HepG2 (cell line): ENCODE measurements at regions not wholly inside any gene's neighbourhood (a gene's known extent, or its start where the extent isn't known, plus 50 kb on each side); places are given as distances from the start of the nearest gene placed in this dataset.
A peak's percentile ranks its signal among the peaks of the same experiment; 100 is the strongest.

Source experiments
- FOXK1 ChIP-seq: sonication (generic); formaldehyde crosslinking; IDR thresholded peaks from 2 replicates; pipeline ENCODE4 v1.4.0; 2020; ENCODE audit warnings: low read depth, missing genetic modification reagents, borderline replicate concordance
- KLF13 ChIP-seq: sonication (generic); formaldehyde crosslinking; IDR thresholded peaks from 2 replicates; pipeline ENCODE4 v1.4.0; 2020; ENCODE audit warnings: mild to moderate bottlenecking, missing genetic modification reagents
- MED13 ChIP-seq: sonication (generic); formaldehyde crosslinking; IDR thresholded peaks from 2 replicates; pipeline ENCODE4 v1.5.0; 2020; ENCODE audit warnings: missing genetic modification reagents
- NFKBIZ ChIP-seq: IDR thresholded peaks from 2 replicates; pipeline ENCODE4 v1.6.1; 2018; ENCODE audit warnings: missing genetic modification reagents, missing compliant biosample characterization
- POLR2G ChIP-seq: fragments of 200-400 bp; formaldehyde crosslinking; IDR thresholded peaks from 2 replicates; pipeline ENCODE4 v1.6.1; 2018; ENCODE audit warnings: mild to moderate bottlenecking, low read depth, low read length, moderate library complexity
- SIX1 ChIP-seq: sonication (generic); formaldehyde crosslinking; IDR thresholded peaks from 2 replicates; pipeline ENCODE4 v1.4.0; 2020; ENCODE audit warnings: missing genetic modification reagents, borderline replicate concordance
- SMAD3 ChIP-seq: sonication (generic); formaldehyde crosslinking; IDR thresholded peaks from 2 replicates; pipeline ENCODE4 v1.4.0; 2020; ENCODE audit warnings: missing genetic modification reagents
- SOX5 ChIP-seq: IDR thresholded peaks from 2 replicates; pipeline ENCODE4 v1.6.1; 2016; ENCODE audit warnings: borderline replicate concordance
- SRSF4 ChIP-seq: fragments of 200-400 bp; formaldehyde crosslinking; IDR thresholded peaks from one replicate; pipeline ENCODE4 v1.6.1; 2018; ENCODE audit warnings: mild to moderate bottlenecking, low read depth, low read length, moderate library complexity; ENCODE audit not compliant: poor library complexity, severe bottlenecking
- THAP8 ChIP-seq: sonication (generic); formaldehyde crosslinking; IDR thresholded peaks from 2 replicates; pipeline ENCODE4 v1.5.1; 2020; ENCODE audit warnings: missing genetic modification reagents, mild to moderate bottlenecking, borderline replicate concordance
- XBP1 ChIP-seq: sonication (generic); formaldehyde crosslinking; IDR thresholded peaks from 2 replicates; pipeline ENCODE4 v1.5.0; 2020; ENCODE audit warnings: missing genetic modification reagents
- ZNF260 ChIP-seq: sonication (generic); formaldehyde crosslinking; IDR thresholded peaks from 2 replicates; pipeline ENCODE4 v1.4.0; 2020; ENCODE audit warnings: missing genetic modification reagents, low read depth, mild to moderate bottlenecking, borderline replicate concordance
- ZNF274 ChIP-seq: sonication (generic); formaldehyde crosslinking; IDR thresholded peaks from 2 replicates; pipeline ENCODE4 v1.5.1; 2020; ENCODE audit warnings: mild to moderate bottlenecking, missing genetic modification reagents
- TF ChIP-seq, protein P1 (sequence below): sonication (generic); formaldehyde crosslinking; IDR thresholded peaks from 2 replicates; pipeline ENCODE4 v1.5.0; 2020; ENCODE audit warnings: mild to moderate bottlenecking, missing genetic modification reagents, borderline replicate concordance
- TF ChIP-seq, protein P2 (sequence below): sonication (generic); formaldehyde crosslinking; IDR thresholded peaks from 2 replicates; pipeline ENCODE4 v1.9.0; 2022; ENCODE audit warnings: low read depth, missing genetic modification reagents
- TF ChIP-seq, protein P3 (sequence below): sonication (generic); formaldehyde crosslinking; IDR thresholded peaks from 2 replicates; pipeline ENCODE4 v1.5.0; 2020; ENCODE audit warnings: mild to moderate bottlenecking, missing genetic modification reagents

DNA sequence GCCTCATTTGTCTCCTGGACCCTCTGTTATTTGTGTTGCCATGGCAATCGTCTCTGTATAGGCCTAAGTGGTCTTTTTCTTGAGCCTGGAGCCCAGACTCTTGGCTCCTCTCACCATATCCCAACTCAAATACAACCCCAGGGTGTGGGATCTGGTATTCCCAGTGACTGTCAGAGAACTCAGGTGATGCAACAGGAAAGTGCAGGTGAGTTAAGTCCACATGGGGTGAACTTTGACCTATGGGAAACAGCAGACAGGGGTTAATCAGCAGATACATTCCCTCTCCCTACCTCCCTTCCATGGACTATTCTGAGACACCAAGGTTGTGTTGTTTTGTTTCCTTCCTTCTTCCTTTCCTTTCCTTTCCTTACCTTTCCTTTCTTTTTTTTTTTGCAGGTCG, 130.9 kb upstream of the RPS6KA3 start (continued):
- 0 out of 2 replicates have a peak, but pooled peaks have one; percentile 20 for TF ChIP-seq SIX1
- TF ChIP-seq THAP8 (CRISPR knock-in tag): no peak
- TF ChIP-seq ZNF274 (CRISPR knock-in tag): no peak
- no peak for TF ChIP-seq POLR2G
- 0 out of 2 replicates have a peak, but pooled peaks have one; percentile 26 for TF ChIP-seq SMAD3 (CRISPR knock-in tag)
- TF ChIP-seq KLF13 (CRISPR knock-in tag): no peak
- TF ChIP-seq SRSF4: no peak
- TF ChIP-seq SOX5: peak; percentile 58
- no peak for TF ChIP-seq MED13 (CRISPR knock-in tag)
- TF ChIP-seq FOXK1 (CRISPR knock-in tag): peak; percentile 46; the same call in 1 of the 2 replicates
- TF ChIP-seq, protein P1, sequence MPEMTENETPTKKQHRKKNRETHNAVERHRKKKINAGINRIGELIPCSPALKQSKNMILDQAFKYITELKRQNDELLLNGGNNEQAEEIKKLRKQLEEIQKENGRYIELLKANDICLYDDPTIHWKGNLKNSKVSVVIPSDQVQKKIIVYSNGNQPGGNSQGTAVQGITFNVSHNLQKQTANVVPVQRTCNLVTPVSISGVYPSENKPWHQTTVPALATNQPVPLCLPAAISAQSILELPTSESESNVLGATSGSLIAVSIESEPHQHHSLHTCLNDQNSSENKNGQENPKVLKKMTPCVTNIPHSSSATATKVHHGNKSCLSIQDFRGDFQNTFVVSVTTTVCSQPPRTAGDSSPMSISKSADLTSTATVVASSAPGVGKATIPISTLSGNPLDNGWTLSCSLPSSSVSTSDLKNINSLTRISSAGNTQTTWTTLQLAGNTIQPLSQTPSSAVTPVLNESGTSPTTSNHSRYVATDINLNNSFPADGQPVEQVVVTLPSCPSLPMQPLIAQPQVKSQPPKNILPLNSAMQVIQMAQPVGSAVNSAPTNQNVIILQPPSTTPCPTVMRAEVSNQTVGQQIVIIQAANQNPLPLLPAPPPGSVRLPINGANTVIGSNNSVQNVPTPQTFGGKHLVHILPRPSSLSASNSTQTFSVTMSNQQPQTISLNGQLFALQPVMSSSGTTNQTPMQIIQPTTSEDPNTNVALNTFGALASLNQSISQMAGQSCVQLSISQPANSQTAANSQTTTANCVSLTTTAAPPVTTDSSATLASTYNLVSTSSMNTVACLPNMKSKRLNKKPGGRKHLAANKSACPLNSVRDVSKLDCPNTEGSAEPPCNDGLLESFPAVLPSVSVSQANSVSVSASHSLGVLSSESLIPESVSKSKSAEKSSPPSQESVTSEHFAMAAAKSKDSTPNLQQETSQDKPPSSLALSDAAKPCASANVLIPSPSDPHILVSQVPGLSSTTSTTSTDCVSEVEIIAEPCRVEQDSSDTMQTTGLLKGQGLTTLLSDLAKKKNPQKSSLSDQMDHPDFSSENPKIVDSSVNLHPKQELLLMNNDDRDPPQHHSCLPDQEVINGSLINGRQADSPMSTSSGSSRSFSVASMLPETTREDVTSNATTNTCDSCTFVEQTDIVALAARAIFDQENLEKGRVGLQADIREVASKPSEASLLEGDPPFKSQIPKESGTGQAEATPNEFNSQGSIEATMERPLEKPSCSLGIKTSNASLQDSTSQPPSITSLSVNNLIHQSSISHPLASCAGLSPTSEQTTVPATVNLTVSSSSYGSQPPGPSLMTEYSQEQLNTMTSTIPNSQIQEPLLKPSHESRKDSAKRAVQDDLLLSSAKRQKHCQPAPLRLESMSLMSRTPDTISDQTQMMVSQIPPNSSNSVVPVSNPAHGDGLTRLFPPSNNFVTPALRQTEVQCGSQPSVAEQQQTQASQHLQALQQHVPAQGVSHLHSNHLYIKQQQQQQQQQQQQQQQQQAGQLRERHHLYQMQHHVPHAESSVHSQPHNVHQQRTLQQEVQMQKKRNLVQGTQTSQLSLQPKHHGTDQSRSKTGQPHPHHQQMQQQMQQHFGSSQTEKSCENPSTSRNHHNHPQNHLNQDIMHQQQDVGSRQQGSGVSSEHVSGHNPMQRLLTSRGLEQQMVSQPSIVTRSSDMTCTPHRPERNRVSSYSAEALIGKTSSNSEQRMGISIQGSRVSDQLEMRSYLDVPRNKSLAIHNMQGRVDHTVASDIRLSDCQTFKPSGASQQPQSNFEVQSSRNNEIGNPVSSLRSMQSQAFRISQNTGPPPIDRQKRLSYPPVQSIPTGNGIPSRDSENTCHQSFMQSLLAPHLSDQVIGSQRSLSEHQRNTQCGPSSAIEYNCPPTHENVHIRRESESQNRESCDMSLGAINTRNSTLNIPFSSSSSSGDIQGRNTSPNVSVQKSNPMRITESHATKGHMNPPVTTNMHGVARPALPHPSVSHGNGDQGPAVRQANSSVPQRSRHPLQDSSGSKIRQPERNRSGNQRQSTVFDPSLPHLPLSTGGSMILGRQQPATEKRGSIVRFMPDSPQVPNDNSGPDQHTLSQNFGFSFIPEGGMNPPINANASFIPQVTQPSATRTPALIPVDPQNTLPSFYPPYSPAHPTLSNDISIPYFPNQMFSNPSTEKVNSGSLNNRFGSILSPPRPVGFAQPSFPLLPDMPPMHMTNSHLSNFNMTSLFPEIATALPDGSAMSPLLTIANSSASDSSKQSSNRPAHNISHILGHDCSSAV: no peak
- no peak for TF ChIP-seq NFKBIZ (CRISPR knock-in tag)
- TF ChIP-seq, protein P2, sequence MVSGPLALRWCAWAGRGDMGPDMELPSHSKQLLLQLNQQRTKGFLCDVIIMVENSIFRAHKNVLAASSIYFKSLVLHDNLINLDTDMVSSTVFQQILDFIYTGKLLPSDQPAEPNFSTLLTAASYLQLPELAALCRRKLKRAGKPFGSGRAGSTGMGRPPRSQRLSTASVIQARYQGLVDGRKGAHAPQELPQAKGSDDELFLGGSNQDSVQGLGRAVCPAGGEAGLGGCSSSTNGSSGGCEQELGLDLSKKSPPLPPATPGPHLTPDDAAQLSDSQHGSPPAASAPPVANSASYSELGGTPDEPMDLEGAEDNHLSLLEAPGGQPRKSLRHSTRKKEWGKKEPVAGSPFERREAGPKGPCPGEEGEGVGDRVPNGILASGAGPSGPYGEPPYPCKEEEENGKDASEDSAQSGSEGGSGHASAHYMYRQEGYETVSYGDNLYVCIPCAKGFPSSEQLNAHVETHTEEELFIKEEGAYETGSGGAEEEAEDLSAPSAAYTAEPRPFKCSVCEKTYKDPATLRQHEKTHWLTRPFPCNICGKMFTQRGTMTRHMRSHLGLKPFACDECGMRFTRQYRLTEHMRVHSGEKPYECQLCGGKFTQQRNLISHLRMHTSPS (CRISPR knock-in tag): no peak
- TF ChIP-seq ZNF260 (CRISPR knock-in tag): no peak
- TF ChIP-seq XBP1 (CRISPR knock-in tag): no peak
- TF ChIP-seq, protein P3, sequence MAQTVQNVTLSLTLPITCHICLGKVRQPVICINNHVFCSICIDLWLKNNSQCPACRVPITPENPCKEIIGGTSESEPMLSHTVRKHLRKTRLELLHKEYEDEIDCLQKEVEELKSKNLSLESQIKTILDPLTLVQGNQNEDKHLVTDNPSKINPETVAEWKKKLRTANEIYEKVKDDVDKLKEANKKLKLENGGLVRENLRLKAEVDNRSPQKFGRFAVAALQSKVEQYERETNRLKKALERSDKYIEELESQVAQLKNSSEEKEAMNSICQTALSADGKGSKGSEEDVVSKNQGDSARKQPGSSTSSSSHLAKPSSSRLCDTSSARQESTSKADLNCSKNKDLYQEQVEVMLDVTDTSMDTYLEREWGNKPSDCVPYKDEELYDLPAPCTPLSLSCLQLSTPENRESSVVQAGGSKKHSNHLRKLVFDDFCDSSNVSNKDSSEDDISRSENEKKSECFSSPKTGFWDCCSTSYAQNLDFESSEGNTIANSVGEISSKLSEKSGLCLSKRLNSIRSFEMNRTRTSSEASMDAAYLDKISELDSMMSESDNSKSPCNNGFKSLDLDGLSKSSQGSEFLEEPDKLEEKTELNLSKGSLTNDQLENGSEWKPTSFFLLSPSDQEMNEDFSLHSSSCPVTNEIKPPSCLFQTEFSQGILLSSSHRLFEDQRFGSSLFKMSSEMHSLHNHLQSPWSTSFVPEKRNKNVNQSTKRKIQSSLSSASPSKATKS (CRISPR knock-in tag): no peak
